ENCODE measurements at regions not wholly inside any gene's neighbourhood (a gene's known extent, or its start where the extent isn't known, plus 50 kb on each side); places are given as distances from the start of the nearest gene placed in this dataset.

DNA sequence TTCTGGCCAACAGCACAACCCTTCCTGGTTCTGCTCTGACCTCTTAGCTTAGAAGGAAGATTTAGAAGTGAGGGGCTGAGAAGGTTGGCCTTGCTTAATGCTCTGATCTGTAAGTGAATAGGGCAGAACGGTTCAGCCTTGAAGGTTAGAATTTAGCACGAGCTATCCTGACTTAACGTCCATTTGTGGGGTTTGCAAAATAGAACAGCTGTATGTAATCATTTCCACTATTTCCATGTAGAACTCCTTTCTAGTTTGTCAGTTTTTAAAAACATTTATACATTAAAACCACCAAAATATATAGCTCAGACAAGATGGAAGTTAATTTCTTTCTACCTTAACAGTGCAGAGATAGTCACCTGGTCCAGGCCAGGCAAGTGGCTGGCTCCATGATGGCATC lies 89.9 kb downstream of the TBX19 start:
- no peak overlapping the region for H2AFZ ChIP-seq (ENCODE audit: low read length)
- no peak overlapping the region for H3K4me3 ChIP-seq (ENCODE audit: low read length)
- H3K36me3 ChIP-seq (replicated peaks; ENCODE audit: insufficient read depth, low read length): no peaks in the 10 kb centered on the region
- H3K9me2 ChIP-seq (replicated peaks; ENCODE audit: insufficient read depth, low read length): no peaks in the 10 kb centered on the region
- H3F3A ChIP-seq (ENCODE audit: insufficient read depth, low read length): no peaks in the 10 kb centered on the region
- no peaks in the 10 kb centered on the region for H4K20me1 ChIP-seq (ENCODE audit: insufficient read depth, low read length)
- H3K9ac ChIP-seq (ENCODE audit: low read length): no peak overlapping the region
- TF ChIP-seq EZH2phosphoT487 (IDR thresholded peaks at IDR 0.05; ENCODE audit: low read length): no peak
- TF ChIP-seq EZH2 (optimal IDR thresholded peaks at IDR 0.05; ENCODE audit: low read depth, low read length): no peak
- TF ChIP-seq, protein P1, sequence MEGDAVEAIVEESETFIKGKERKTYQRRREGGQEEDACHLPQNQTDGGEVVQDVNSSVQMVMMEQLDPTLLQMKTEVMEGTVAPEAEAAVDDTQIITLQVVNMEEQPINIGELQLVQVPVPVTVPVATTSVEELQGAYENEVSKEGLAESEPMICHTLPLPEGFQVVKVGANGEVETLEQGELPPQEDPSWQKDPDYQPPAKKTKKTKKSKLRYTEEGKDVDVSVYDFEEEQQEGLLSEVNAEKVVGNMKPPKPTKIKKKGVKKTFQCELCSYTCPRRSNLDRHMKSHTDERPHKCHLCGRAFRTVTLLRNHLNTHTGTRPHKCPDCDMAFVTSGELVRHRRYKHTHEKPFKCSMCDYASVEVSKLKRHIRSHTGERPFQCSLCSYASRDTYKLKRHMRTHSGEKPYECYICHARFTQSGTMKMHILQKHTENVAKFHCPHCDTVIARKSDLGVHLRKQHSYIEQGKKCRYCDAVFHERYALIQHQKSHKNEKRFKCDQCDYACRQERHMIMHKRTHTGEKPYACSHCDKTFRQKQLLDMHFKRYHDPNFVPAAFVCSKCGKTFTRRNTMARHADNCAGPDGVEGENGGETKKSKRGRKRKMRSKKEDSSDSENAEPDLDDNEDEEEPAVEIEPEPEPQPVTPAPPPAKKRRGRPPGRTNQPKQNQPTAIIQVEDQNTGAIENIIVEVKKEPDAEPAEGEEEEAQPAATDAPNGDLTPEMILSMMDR (IDR thresholded peaks at IDR 0.05; ENCODE audit: low read length): no peak
- no peak for DNase-seq
- H3K79me2 ChIP-seq (ENCODE audit: low read length): no peaks in the 10 kb centered on the region
- H3K27ac ChIP-seq (ENCODE audit: low read length): no peak overlapping the region
- no peaks in the 10 kb centered on the region for H3K27me3 ChIP-seq (replicated peaks; ENCODE audit: insufficient read depth, low read length)
- no peak overlapping the region for H3K4me2 ChIP-seq (ENCODE audit: low read depth, low read length)
- no peaks in the 10 kb centered on the region for H3K9me3 ChIP-seq (replicated peaks; ENCODE audit: insufficient read depth, low read length)
- H3K4me1 ChIP-seq (ENCODE audit: low read length): peaks cover 6% of the 10 kb centered on the region

DNA sequence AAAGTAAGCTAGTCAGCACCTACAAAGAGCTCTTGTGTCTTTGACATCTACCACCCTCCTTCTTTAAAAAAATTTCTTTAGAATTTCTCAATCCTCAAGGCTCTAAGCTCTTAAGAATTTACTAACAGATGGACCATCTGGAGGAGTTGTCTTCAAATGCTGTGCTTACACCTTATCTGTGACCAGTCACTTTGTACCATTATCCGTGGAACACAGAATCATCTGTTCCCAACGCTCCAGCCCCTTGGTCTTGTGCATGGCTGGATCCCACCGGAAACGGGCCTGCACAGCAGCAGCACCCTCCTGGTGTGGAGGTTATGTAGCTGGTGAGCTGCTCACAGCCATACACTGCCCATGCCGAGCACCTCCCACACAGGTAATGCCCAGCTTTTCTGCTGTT lies 89.0 kb downstream of the TBX19 start:
- Histone ChIP-seq H3K9me2 (replicated peaks; ENCODE audit: insufficient read depth, low read length) (no peaks in the 10 kb centered on the region), H3K27me3 (replicated peaks; ENCODE audit: insufficient read depth, low read length) (no peaks in the 10 kb centered on the region), H3K9ac (ENCODE audit: low read length) (no peak overlapping the region), H3F3A (ENCODE audit: insufficient read depth, low read length) (no peaks in the 10 kb centered on the region), H3K27ac (ENCODE audit: low read length) (no peak overlapping the region), H2AFZ (ENCODE audit: low read length) (no peak overlapping the region), H3K9me3 (replicated peaks; ENCODE audit: insufficient read depth, low read length) (no peaks in the 10 kb centered on the region), H3K79me2 (ENCODE audit: low read length) (no peaks in the 10 kb centered on the region), H3K4me3 (ENCODE audit: low read length) (no peak overlapping the region), H4K20me1 (ENCODE audit: insufficient read depth, low read length) (no peaks in the 10 kb centered on the region), H3K36me3 (replicated peaks; ENCODE audit: insufficient read depth, low read length) (no peaks in the 10 kb centered on the region), H3K4me2 (ENCODE audit: low read depth, low read length) (no peak overlapping the region), H3K4me1 (ENCODE audit: low read length) (peaks cover 9% of the 10 kb centered on the region)
- no peak for DNase-seq
- TF ChIP-seq EZH2 (optimal IDR thresholded peaks at IDR 0.05; ENCODE audit: low read depth, low read length) (no peak), EZH2phosphoT487 (IDR thresholded peaks at IDR 0.05; ENCODE audit: low read length) (no peak)
- TF ChIP-seq, protein P1 (IDR thresholded peaks at IDR 0.05; ENCODE audit: low read length): no peak

DNA sequence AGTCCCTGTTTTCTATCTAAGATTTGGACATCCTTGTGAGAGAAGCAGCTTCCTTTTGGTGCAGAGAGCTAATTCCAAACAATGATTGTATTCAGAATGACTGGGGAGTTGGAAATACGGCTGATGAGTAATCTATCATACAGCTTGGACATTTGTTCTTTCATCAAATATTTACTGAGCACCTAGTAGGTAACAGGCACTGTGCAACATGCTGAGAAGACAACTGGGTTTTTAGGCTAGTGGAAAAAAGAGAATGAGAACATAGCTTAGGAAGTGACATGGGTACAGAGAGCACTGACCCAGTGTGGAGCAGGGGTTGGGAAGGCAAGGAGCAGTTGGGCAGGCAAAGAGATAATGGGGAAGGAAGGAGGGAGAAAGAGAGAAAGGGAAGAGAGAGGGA lies 87.5 kb downstream of the TBX19 start:
- H4K20me1 ChIP-seq (ENCODE audit: insufficient read depth, low read length): no peaks in the 10 kb centered on the region
- TF ChIP-seq EZH2 (optimal IDR thresholded peaks at IDR 0.05; ENCODE audit: low read depth, low read length): no peak
- TF ChIP-seq EZH2phosphoT487 (IDR thresholded peaks at IDR 0.05; ENCODE audit: low read length): no peak
- TF ChIP-seq, protein P1 (IDR thresholded peaks at IDR 0.05; ENCODE audit: low read length): no peak
- peaks cover 13% of the 10 kb centered on the region for H3K4me1 ChIP-seq (ENCODE audit: low read length)
- no peaks in the 10 kb centered on the region for H3K9me2 ChIP-seq (replicated peaks; ENCODE audit: insufficient read depth, low read length)
- no peak overlapping the region for H3K4me2 ChIP-seq (ENCODE audit: low read depth, low read length)
- no peaks in the 10 kb centered on the region for H3K36me3 ChIP-seq (replicated peaks; ENCODE audit: insufficient read depth, low read length)
- no peak overlapping the region for H3K27ac ChIP-seq (ENCODE audit: low read length)
- H3K4me3 ChIP-seq (ENCODE audit: low read length): no peak overlapping the region
- H3K9ac ChIP-seq (ENCODE audit: low read length): no peak overlapping the region
- H3F3A ChIP-seq (ENCODE audit: insufficient read depth, low read length): no peaks in the 10 kb centered on the region
- H3K27me3 ChIP-seq (replicated peaks; ENCODE audit: insufficient read depth, low read length): no peaks in the 10 kb centered on the region
- H3K79me2 ChIP-seq (ENCODE audit: low read length): no peaks in the 10 kb centered on the region
- no peak for DNase-seq
- H3K9me3 ChIP-seq (replicated peaks; ENCODE audit: insufficient read depth, low read length): no peaks in the 10 kb centered on the region
- no peak overlapping the region for H2AFZ ChIP-seq (ENCODE audit: low read length)
